ENCODE measurements at regions not wholly inside any gene's neighbourhood (a gene's known extent, or its start where the extent isn't known, plus 50 kb on each side); places are given as distances from the start of the nearest gene placed in this dataset.

- no peak overlapping the region for H3K9ac ChIP-seq (ENCODE audit: low read length in 2 of 2)
- no peaks in the 10 kb centered on the region for H3K9me3 ChIP-seq (ENCODE audit: control insufficient read depth in 2 of 2, low read length in 2 of 2)
- H3K36me3 ChIP-seq (ENCODE audit: control insufficient read depth in 2 of 2, insufficient read depth in 2 of 2, low read length in 2 of 2), result no peaks in the 10 kb centered on the region
- H3K27ac ChIP-seq (ENCODE audit: low read length), result no peak overlapping the region
- H3K27me3 ChIP-seq (ENCODE audit: control insufficient read depth in 1 of 2, insufficient read depth in 2 of 2, low read length in 2 of 2), result peaks cover 3 to 5% of the 10 kb centered on the region in 2 donors
- no peaks in the 10 kb centered on the region for H3K4me1 ChIP-seq (ENCODE audit: control insufficient read depth, insufficient read depth, low read length)
- no peak overlapping the region for H3K4me3 ChIP-seq (ENCODE audit: low read length in 2 of 2)
Measured at GRCh38 chr11:116598036-116598435, 174.8 kb downstream of the BUD13 start.

DNA sequence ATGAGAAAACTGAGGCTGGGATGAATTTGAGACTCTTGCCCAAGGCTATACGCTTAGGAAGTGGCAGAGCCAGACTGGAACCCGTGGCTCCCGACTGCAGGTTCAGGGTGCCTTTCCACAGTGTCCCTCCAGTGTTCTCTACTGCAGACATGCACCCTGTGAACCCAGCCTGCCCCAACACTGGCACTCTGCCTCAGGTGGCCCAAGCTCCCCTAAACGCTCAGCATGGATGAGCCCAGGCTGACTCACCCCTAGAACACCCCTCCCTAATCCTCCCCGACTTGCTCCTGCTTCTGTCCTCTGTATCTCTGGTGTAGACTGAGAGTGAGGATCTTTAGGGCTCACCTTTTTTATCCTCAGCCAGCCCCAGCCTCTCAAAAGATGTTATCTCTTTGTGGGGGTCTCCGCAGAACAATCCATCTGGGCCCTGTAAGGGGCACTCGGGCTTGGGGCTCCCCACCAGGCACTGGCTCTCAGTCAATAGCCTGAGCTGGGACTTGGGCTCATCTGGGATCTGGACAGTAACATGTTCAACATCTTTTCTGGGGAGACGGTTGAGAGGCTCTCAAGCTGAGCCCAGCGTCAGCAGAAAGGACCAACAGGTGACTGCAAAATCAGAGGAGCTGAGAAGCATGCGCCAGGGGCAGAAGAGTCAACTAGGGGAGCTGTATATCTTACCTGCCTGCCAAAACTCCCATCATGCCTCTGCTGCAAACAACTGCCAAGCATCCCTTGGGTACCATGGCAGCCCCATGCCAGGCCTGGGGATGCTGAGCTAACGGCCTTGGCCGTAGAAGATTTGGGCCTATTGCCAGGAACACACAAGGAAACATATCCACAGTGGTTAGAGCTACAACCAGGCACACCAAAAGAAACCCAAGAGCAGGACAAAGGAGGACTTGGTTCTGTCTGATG is 176.2 kb downstream of the BUD13 start:
- no peak overlapping the region for H3K9ac ChIP-seq (ENCODE audit: low read length in 2 of 2)
- no peaks in the 10 kb centered on the region for H3K9me3 ChIP-seq (ENCODE audit: control insufficient read depth in 2 of 2, low read length in 2 of 2)
- no peak overlapping the region for H3K27ac ChIP-seq (ENCODE audit: low read length)
- peaks cover 0 to 7% of the 10 kb centered on the region in 2 donors for H3K27me3 ChIP-seq (ENCODE audit: control insufficient read depth in 1 of 2, insufficient read depth in 2 of 2, low read length in 2 of 2)
- no peaks in the 10 kb centered on the region for H3K4me1 ChIP-seq (ENCODE audit: control insufficient read depth, insufficient read depth, low read length)
- no peak overlapping the region for H3K4me3 ChIP-seq (ENCODE audit: low read length in 2 of 2)
- no peaks in the 10 kb centered on the region for H3K36me3 ChIP-seq (ENCODE audit: control insufficient read depth in 2 of 2, insufficient read depth in 2 of 2, low read length in 2 of 2)

GRCh38 chr11:116595305-116595880 is 177.4 kb downstream of the BUD13 start:
- H3K9ac ChIP-seq (ENCODE audit: low read length in 2 of 2), result no peak overlapping the region

GRCh38 chr11:116590844-116591570 is 181.8 kb downstream of the BUD13 start:
- no peak overlapping the region for H3K4me3 ChIP-seq (ENCODE audit: low read length in 2 of 2)
- no peaks in the 10 kb centered on the region for H3K36me3 ChIP-seq (ENCODE audit: control insufficient read depth in 2 of 2, insufficient read depth in 2 of 2, low read length in 2 of 2)
- H3K9ac ChIP-seq (ENCODE audit: low read length in 2 of 2), result no peak overlapping the region
- H3K27ac ChIP-seq (ENCODE audit: low read length), result no peak overlapping the region
- H3K4me1 ChIP-seq (ENCODE audit: control insufficient read depth, insufficient read depth, low read length), result no peaks in the 10 kb centered on the region
- peaks cover 0 to 5% of the 10 kb centered on the region in 2 donors for H3K27me3 ChIP-seq (ENCODE audit: control insufficient read depth in 1 of 2, insufficient read depth in 2 of 2, low read length in 2 of 2)
- no peaks in the 10 kb centered on the region for H3K9me3 ChIP-seq (ENCODE audit: control insufficient read depth in 2 of 2, low read length in 2 of 2)

More at GRCh38 chr11:116595305-116595880, 177.4 kb downstream of the BUD13 start:
- Histone ChIP-seq H3K27me3 (ENCODE audit: control insufficient read depth in 1 of 2, insufficient read depth in 2 of 2, low read length in 2 of 2) (peaks cover 0 to 7% of the 10 kb centered on the region in 2 donors), H3K9me3 (ENCODE audit: control insufficient read depth in 2 of 2, low read length in 2 of 2) (no peaks in the 10 kb centered on the region), H3K27ac (ENCODE audit: low read length) (no peak overlapping the region), H3K4me1 (ENCODE audit: control insufficient read depth, insufficient read depth, low read length) (no peaks in the 10 kb centered on the region), H3K4me3 (ENCODE audit: low read length in 2 of 2) (no peak overlapping the region), H3K36me3 (ENCODE audit: control insufficient read depth in 2 of 2, insufficient read depth in 2 of 2, low read length in 2 of 2) (no peaks in the 10 kb centered on the region)

DNA sequence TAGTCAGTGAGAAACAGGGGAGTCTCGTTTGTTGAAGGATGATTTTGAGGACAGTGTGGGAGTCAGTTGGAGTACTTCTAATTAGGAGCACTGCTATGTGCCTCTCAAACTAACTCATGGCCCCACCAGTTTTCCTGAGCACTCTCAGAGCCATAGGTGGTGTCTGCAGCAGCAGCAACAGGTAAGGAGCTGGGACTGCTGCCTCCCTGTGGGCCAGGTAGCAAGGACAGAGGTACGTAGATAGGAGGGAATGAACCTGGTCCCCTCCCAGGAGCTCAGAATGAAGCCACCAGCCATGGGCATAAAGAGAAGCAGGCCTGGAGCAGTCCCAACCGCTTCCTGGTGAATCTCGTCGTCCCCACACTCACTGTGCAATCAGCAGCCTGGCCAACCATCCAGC is 183.4 kb downstream of the BUD13 start:
- Histone ChIP-seq H3K27me3 (ENCODE audit: control insufficient read depth in 1 of 2, insufficient read depth in 2 of 2, low read length in 2 of 2) (peaks cover 0 to 5% of the 10 kb centered on the region in 2 donors), H3K9ac (ENCODE audit: low read length in 2 of 2) (no peak overlapping the region), H3K4me3 (ENCODE audit: low read length in 2 of 2) (no peak overlapping the region), H3K36me3 (ENCODE audit: control insufficient read depth in 2 of 2, insufficient read depth in 2 of 2, low read length in 2 of 2) (no peaks in the 10 kb centered on the region), H3K4me1 (ENCODE audit: control insufficient read depth, insufficient read depth, low read length) (no peaks in the 10 kb centered on the region), H3K27ac (ENCODE audit: low read length) (no peak overlapping the region), H3K9me3 (ENCODE audit: control insufficient read depth in 2 of 2, low read length in 2 of 2) (no peaks in the 10 kb centered on the region)

DNA sequence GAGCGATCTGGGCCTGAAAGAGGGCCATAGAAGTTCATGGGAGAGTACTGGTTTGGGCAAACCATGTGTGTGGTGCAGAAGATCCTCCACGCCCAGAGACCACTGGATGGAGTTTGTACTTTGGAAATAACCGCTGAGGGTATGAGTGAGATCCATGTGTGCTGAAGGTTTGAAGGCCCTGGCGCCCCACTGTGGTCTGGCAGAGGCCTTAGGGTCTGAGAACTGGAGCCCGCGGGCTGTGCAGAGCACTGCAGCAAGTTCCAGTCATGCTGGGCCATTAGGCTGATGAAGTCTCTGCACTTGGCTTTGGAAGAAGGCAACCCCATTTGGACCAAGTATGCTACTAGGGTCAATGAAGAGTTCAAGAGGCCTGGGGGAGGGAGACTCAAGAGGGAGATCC is 186.4 kb downstream of the BUD13 start:
- no peaks in the 10 kb centered on the region for H3K9me3 ChIP-seq (ENCODE audit: control insufficient read depth in 2 of 2, low read length in 2 of 2)
- H3K27ac ChIP-seq (ENCODE audit: low read length), result no peak overlapping the region
- H3K36me3 ChIP-seq (ENCODE audit: control insufficient read depth in 2 of 2, insufficient read depth in 2 of 2, low read length in 2 of 2), result no peaks in the 10 kb centered on the region
- no peak overlapping the region for H3K4me3 ChIP-seq (ENCODE audit: low read length in 2 of 2)
- peaks cover 13% of the 10 kb centered on the region in 2 donors for H3K27me3 ChIP-seq (ENCODE audit: control insufficient read depth in 1 of 2, insufficient read depth in 2 of 2, low read length in 2 of 2)
- no peak overlapping the region for H3K9ac ChIP-seq (ENCODE audit: low read length in 2 of 2)
- H3K4me1 ChIP-seq (ENCODE audit: control insufficient read depth, insufficient read depth, low read length), result no peaks in the 10 kb centered on the region

- H3K4me3 ChIP-seq (ENCODE audit: low read length in 2 of 2), result no peak overlapping the region
- H3K36me3 ChIP-seq (ENCODE audit: control insufficient read depth in 2 of 2, insufficient read depth in 2 of 2, low read length in 2 of 2), result no peaks in the 10 kb centered on the region
- peaks cover 10% of the 10 kb centered on the region for H3K4me1 ChIP-seq (ENCODE audit: control insufficient read depth, insufficient read depth, low read length)
- H3K9me3 ChIP-seq (ENCODE audit: control insufficient read depth in 2 of 2, low read length in 2 of 2), result no peaks in the 10 kb centered on the region
- no peak overlapping the region for H3K9ac ChIP-seq (ENCODE audit: low read length in 2 of 2)
- peaks cover 28 to 41% of the 10 kb centered on the region in 2 donors for H3K27me3 ChIP-seq (ENCODE audit: control insufficient read depth in 1 of 2, insufficient read depth in 2 of 2, low read length in 2 of 2)
- no peak overlapping the region for H3K27ac ChIP-seq (ENCODE audit: low read length)
Measured at GRCh38 chr11:116582571-116582970, 190.2 kb downstream of the BUD13 start.

DNA sequence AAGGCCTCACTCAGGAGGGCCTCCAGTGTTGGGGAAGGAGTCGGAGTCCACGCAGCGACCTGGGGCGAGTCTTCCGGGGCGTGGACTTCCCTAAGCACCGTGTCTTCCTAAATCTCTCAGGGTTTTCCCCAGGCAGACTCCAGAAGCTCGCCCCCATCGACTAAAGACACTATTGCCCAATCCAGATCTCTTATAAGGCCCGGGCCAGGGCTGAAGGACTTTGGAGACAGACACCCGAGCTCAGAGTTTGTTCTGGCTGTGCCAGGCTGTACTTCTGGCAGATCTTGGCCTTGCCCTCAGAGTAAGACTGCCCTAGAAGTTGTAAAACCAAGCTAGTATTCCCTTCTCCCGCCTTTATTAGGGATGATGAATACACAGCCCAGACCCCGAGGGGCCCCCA is 191.4 kb downstream of the BUD13 start:
- H3K4me3 ChIP-seq (ENCODE audit: low read length in 2 of 2), result no peak overlapping the region
- H3K4me1 ChIP-seq (ENCODE audit: control insufficient read depth, insufficient read depth, low read length), result peaks cover 10% of the 10 kb centered on the region
- H3K9me3 ChIP-seq (ENCODE audit: control insufficient read depth in 2 of 2, low read length in 2 of 2), result no peaks in the 10 kb centered on the region
- peaks cover 28 to 41% of the 10 kb centered on the region in 2 donors for H3K27me3 ChIP-seq (ENCODE audit: control insufficient read depth in 1 of 2, insufficient read depth in 2 of 2, low read length in 2 of 2)
- no peak overlapping the region for H3K27ac ChIP-seq (ENCODE audit: low read length)
- H3K9ac ChIP-seq (ENCODE audit: low read length in 2 of 2), result no peak overlapping the region
- no peaks in the 10 kb centered on the region for H3K36me3 ChIP-seq (ENCODE audit: control insufficient read depth in 2 of 2, insufficient read depth in 2 of 2, low read length in 2 of 2)

DNA sequence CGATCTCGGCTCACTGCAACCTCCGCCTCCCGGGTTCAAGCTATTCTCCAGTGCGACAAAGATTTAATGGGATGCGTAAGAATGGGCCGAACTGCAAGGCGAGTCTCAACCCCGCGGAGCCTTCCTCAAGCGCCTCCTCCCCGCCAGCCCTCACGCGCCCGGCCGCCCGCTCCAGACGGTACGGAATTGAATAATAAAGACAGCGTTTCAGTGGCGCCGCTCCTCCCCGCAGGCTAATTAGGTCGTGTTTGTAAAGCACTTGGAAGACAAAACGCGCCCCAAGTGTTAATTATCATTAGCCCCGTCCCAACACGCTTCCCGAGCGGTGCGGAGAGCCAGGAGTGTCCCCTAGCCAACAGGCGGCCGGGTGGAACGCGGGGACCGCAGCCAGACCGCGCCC is 192.0 kb downstream of the BUD13 start:
- Histone ChIP-seq H3K36me3 (ENCODE audit: control insufficient read depth in 2 of 2, insufficient read depth in 2 of 2, low read length in 2 of 2) (no peaks in the 10 kb centered on the region), H3K27ac (ENCODE audit: low read length) (no peak overlapping the region), H3K9ac (ENCODE audit: low read length in 2 of 2) (no peak overlapping the region), H3K27me3 (ENCODE audit: control insufficient read depth in 1 of 2, insufficient read depth in 2 of 2, low read length in 2 of 2) (peaks cover 28 to 41% of the 10 kb centered on the region in 2 donors), H3K9me3 (ENCODE audit: control insufficient read depth in 2 of 2, low read length in 2 of 2) (no peaks in the 10 kb centered on the region), H3K4me3 (ENCODE audit: low read length in 2 of 2) (peak overlapping the region in 1 of 2 donors; percentile 54), H3K4me1 (ENCODE audit: control insufficient read depth, insufficient read depth, low read length) (peaks cover 10% of the 10 kb centered on the region)

DNA sequence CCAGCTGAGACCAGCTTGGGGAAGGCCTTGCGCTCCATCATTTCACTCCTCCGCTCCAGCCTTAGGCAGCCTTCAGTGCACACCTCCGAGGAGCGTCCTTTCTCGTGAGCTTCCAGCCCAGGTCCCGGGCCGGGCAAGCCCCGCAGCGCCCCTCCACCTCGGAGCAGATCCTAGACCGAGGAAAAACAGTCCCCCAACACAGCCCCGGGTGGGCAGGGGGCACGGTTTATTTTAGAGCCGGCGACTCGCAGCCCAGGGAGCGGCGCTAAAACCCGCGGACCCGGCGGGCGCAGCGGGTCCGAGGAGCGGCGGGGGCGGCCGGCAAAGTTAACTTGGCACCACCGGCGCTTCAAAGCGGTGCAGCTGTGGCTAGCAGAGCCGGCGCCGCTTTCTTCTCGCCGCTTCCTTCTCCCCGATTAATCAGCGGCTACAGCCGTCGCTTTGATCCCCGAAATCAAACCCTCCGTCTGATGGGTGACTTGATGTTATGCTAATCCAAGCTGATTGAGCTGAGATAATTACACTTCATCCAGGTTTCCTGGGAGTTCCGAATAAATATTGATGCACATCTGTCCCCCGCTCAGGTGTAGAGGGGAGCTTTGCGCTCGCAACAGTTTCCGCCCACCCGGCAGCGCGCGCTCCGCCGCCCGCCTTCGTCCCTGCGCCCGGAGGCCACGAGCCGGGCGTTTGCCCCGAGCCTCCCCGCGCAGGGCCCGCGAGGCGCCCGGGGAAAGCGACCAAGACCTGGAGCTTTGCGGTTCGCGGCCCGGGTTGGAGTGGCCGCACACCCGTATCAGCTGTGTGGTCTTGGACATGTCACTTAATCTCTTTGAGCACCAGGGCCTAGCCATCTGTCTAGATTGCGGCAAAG is 192.7 kb downstream of the BUD13 start:
- Histone ChIP-seq H3K4me1 (ENCODE audit: control insufficient read depth, insufficient read depth, low read length) (peaks cover 10% of the 10 kb centered on the region), H3K27ac (ENCODE audit: low read length) (no peak overlapping the region), H3K4me3 (ENCODE audit: low read length in 2 of 2) (peak overlapping the region; percentile 31 to 54), H3K27me3 (ENCODE audit: control insufficient read depth in 1 of 2, insufficient read depth in 2 of 2, low read length in 2 of 2) (peaks cover 28 to 41% of the 10 kb centered on the region in 2 donors), H3K9me3 (ENCODE audit: control insufficient read depth in 2 of 2, low read length in 2 of 2) (no peaks in the 10 kb centered on the region), H3K9ac (ENCODE audit: low read length in 2 of 2) (no peak overlapping the region), H3K36me3 (ENCODE audit: control insufficient read depth in 2 of 2, insufficient read depth in 2 of 2, low read length in 2 of 2) (no peaks in the 10 kb centered on the region)

All from stomach smooth muscle (tissue), 2 donors.